ENCODE measurements at regions not wholly inside any gene's neighbourhood (a gene's known extent, or its start where the extent isn't known, plus 50 kb on each side); places are given as distances from the start of the nearest gene placed in this dataset.

DNA sequence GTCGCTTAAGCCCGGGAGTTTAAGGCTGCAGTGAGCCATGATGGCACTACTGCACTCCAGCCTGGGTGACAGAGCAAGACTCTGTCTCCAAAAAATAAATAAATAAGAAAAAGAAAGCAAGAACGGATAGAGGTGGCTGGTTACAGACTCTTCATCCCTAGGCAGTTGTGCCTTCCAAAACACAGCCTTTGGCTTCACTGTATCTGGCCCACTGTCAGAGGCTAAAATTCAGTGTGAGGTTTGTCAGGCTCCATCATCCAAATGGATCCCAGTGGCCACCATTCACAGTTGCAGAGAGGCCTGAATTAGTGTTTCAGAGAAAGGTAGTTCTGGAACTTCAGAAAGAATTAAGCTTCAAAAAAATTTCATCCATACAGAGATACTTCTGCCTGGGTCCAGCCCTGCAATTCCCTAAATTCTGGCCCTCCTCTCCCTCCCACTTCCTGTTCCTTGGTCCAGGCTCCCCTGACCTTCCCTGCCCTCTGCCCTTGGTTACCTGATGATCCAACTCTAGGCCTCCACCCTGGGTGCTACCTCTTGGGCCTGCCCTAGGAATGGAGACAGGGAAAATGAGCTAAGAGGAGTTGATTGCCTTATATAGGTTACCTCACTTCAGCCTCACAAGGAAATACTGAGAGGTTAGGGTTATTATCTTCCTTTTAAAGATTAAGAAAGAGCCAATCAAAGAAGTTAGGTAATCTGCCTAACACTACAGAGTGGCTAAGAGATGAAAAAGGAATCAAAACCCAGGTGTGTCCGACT is 97.2 kb upstream of the SLC44A1 start:
- TF ChIP-seq, protein P1, sequence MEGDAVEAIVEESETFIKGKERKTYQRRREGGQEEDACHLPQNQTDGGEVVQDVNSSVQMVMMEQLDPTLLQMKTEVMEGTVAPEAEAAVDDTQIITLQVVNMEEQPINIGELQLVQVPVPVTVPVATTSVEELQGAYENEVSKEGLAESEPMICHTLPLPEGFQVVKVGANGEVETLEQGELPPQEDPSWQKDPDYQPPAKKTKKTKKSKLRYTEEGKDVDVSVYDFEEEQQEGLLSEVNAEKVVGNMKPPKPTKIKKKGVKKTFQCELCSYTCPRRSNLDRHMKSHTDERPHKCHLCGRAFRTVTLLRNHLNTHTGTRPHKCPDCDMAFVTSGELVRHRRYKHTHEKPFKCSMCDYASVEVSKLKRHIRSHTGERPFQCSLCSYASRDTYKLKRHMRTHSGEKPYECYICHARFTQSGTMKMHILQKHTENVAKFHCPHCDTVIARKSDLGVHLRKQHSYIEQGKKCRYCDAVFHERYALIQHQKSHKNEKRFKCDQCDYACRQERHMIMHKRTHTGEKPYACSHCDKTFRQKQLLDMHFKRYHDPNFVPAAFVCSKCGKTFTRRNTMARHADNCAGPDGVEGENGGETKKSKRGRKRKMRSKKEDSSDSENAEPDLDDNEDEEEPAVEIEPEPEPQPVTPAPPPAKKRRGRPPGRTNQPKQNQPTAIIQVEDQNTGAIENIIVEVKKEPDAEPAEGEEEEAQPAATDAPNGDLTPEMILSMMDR (IDR thresholded peaks at IDR 0.05) = no peak
- TF ChIP-seq POLR2AphosphoS5 (IDR thresholded peaks at IDR 0.05) = no peak

Measured in esophagus muscularis mucosa (tissue), 3 donors.